ENCODE measurements at regions not wholly inside any gene's neighbourhood (a gene's known extent, or its start where the extent isn't known, plus 50 kb on each side); places are given as distances from the start of the nearest gene placed in this dataset.

DNA sequence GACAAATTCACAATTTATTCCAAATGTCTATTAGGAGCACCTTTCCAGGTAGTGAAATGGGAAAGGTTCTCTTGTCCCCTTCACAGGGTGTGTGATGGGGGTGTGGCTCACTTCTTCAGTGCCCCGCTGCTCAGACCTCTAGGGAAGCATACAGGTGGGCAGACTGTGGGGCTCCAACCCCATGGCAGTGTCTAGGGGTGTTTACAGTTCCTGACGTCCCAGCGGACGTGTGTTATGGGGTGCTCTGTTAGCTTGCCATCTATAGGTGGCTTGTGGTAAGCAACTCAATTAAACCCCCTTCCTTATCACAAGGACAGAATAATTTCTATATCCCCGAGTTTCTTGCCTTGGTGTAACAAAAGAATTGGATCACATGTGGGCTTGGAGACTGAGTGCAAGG is 67.4 kb upstream of the SPINK5 start:
- no peak overlapping the region for H3K4me3 Mint-ChIP-seq (ENCODE audit: unreplicated experiment)
- no peak overlapping the region for H2AFZ ChIP-seq (ENCODE audit: low read depth, low read length)
- peaks cover 7% of the 10 kb centered on the region for H3K9me3 ChIP-seq (ENCODE audit: insufficient read depth, low read depth, low read length)
- FAIRE-seq, result no peak
- H3K4me1 ChIP-seq (ENCODE audit: insufficient read depth, low read length), result no peaks in the 10 kb centered on the region
- H3K79me2 ChIP-seq (ENCODE audit: insufficient read depth, low read length), result no peaks in the 10 kb centered on the region
- H3K4me1 Mint-ChIP-seq (ENCODE audit: low read depth, unreplicated experiment), result no peaks in the 10 kb centered on the region
- no peaks in the 10 kb centered on the region for H3K36me3 Mint-ChIP-seq (ENCODE audit: low read depth, unreplicated experiment)
- no peaks in the 10 kb centered on the region for H3K27me3 Mint-ChIP-seq (ENCODE audit: low read depth, unreplicated experiment)
- H3K27ac ChIP-seq (ENCODE audit: low read depth, low read length), result no peak overlapping the region
- no peak overlapping the region for H3K4me3 ChIP-seq (ENCODE audit: insufficient read depth, low read depth, low read length)
- no peak overlapping the region for H3K27ac Mint-ChIP-seq (ENCODE audit: unreplicated experiment)
- no peak for DNase-seq (ENCODE audit: low read depth)
- no peaks in the 10 kb centered on the region for H4K20me1 ChIP-seq (ENCODE audit: insufficient read depth, low read length)
- H3K36me3 ChIP-seq (ENCODE audit: insufficient read depth, low read length), result no peaks in the 10 kb centered on the region
- H3K9me3 Mint-ChIP-seq (ENCODE audit: unreplicated experiment), result peaks cover 11% of the 10 kb centered on the region
- TF ChIP-seq EZH2 (IDR thresholded peaks at IDR 0.05; ENCODE audit: insufficient read depth, low read length), result no peak
- TF ChIP-seq, protein P1, sequence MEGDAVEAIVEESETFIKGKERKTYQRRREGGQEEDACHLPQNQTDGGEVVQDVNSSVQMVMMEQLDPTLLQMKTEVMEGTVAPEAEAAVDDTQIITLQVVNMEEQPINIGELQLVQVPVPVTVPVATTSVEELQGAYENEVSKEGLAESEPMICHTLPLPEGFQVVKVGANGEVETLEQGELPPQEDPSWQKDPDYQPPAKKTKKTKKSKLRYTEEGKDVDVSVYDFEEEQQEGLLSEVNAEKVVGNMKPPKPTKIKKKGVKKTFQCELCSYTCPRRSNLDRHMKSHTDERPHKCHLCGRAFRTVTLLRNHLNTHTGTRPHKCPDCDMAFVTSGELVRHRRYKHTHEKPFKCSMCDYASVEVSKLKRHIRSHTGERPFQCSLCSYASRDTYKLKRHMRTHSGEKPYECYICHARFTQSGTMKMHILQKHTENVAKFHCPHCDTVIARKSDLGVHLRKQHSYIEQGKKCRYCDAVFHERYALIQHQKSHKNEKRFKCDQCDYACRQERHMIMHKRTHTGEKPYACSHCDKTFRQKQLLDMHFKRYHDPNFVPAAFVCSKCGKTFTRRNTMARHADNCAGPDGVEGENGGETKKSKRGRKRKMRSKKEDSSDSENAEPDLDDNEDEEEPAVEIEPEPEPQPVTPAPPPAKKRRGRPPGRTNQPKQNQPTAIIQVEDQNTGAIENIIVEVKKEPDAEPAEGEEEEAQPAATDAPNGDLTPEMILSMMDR (IDR thresholded peaks at IDR 0.05; ENCODE audit: insufficient read depth, low read depth, low read length), result no peak
- H3K27me3 ChIP-seq (ENCODE audit: insufficient read depth, low read length), result no peaks in the 10 kb centered on the region
- H3K4me2 ChIP-seq (ENCODE audit: low read length), result no peak overlapping the region
- no peak overlapping the region for H3K9ac ChIP-seq (ENCODE audit: low read length)

DNA sequence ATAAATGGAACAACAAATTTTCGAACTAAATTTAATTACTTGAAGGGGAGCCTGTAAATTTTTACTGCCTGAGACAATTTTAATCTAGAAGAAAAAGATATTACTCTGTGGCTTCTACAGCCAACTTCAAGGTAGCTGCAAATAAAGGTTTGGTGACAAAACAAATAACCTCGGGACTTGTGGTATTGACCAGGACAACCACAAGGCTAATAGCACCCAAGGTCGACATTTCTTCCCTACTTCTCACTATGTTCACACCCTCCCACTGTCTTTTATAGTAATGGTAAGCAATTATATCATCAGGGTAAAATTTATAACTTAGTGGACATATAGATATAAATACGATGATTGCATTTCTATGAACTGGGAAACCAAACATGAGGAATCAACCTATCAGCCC is 67.9 kb upstream of the SPINK5 start:
- H4K20me1 ChIP-seq (ENCODE audit: insufficient read depth, low read length), result no peaks in the 10 kb centered on the region
- no peaks in the 10 kb centered on the region for H3K27me3 ChIP-seq (ENCODE audit: insufficient read depth, low read length)
- Mint-ChIP-seq H3K27me3 (ENCODE audit: low read depth, unreplicated experiment) (no peaks in the 10 kb centered on the region), H3K4me3 (ENCODE audit: unreplicated experiment) (no peak overlapping the region), H3K9me3 (ENCODE audit: unreplicated experiment) (peaks cover 6% of the 10 kb centered on the region), H3K27ac (ENCODE audit: unreplicated experiment) (no peak overlapping the region), H3K36me3 (ENCODE audit: low read depth, unreplicated experiment) (no peaks in the 10 kb centered on the region), H3K4me1 (ENCODE audit: low read depth, unreplicated experiment) (no peaks in the 10 kb centered on the region)
- H3K27ac ChIP-seq (ENCODE audit: low read depth, low read length), result no peak overlapping the region
- no peak overlapping the region for H3K4me3 ChIP-seq (ENCODE audit: insufficient read depth, low read depth, low read length)
- H3K9me3 ChIP-seq (ENCODE audit: insufficient read depth, low read depth, low read length), result peaks cover 4% of the 10 kb centered on the region
- FAIRE-seq, result no peak
- no peaks in the 10 kb centered on the region for H3K36me3 ChIP-seq (ENCODE audit: insufficient read depth, low read length)
- H3K9ac ChIP-seq (ENCODE audit: low read length), result no peak overlapping the region
- H3K4me2 ChIP-seq (ENCODE audit: low read length), result no peak overlapping the region
- no peak overlapping the region for H2AFZ ChIP-seq (ENCODE audit: low read depth, low read length)
- no peaks in the 10 kb centered on the region for H3K79me2 ChIP-seq (ENCODE audit: insufficient read depth, low read length)
- no peak for DNase-seq (ENCODE audit: low read depth)
- TF ChIP-seq EZH2 (IDR thresholded peaks at IDR 0.05; ENCODE audit: insufficient read depth, low read length), result no peak
- TF ChIP-seq, protein P1 (IDR thresholded peaks at IDR 0.05; ENCODE audit: insufficient read depth, low read depth, low read length), result no peak
- no peaks in the 10 kb centered on the region for H3K4me1 ChIP-seq (ENCODE audit: insufficient read depth, low read length)

DNA sequence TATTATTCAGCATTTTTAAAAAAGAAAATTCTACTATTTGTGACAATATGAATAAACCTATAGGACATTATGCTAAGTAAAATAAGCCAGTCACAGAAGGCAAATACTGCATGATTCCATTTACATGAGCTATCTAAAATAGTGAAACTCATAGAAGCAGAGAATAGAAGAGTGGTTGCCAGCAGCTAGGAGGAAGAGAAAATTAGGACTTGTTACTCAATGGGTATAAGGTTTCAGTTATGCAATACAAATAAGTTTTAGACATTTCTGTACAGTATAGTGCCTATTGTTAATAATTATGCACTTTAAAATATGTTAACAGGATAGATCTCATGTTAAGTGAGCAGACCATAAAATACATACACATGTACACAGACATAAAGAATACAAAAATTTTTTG is 73.8 kb upstream of the SPINK5 start:
- FAIRE-seq, result no peak
- no peaks in the 10 kb centered on the region for H3K9me3 Mint-ChIP-seq (ENCODE audit: unreplicated experiment)
- no peaks in the 10 kb centered on the region for H3K27me3 Mint-ChIP-seq (ENCODE audit: low read depth, unreplicated experiment)
- Histone ChIP-seq H3K4me1 (ENCODE audit: insufficient read depth, low read length) (no peaks in the 10 kb centered on the region), H2AFZ (ENCODE audit: low read depth, low read length) (no peak overlapping the region), H3K79me2 (ENCODE audit: insufficient read depth, low read length) (no peaks in the 10 kb centered on the region), H3K27ac (ENCODE audit: low read depth, low read length) (no peak overlapping the region), H3K4me3 (ENCODE audit: insufficient read depth, low read depth, low read length) (no peak overlapping the region), H4K20me1 (ENCODE audit: insufficient read depth, low read length) (no peaks in the 10 kb centered on the region), H3K9ac (ENCODE audit: low read length) (no peak overlapping the region), H3K36me3 (ENCODE audit: insufficient read depth, low read length) (no peaks in the 10 kb centered on the region), H3K27me3 (ENCODE audit: insufficient read depth, low read length) (no peaks in the 10 kb centered on the region), H3K4me2 (ENCODE audit: low read length) (no peak overlapping the region), H3K9me3 (ENCODE audit: insufficient read depth, low read depth, low read length) (no peaks in the 10 kb centered on the region)
- H3K4me1 Mint-ChIP-seq (ENCODE audit: low read depth, unreplicated experiment), result no peaks in the 10 kb centered on the region
- no peak for DNase-seq (ENCODE audit: low read depth)
- H3K27ac Mint-ChIP-seq (ENCODE audit: unreplicated experiment), result no peak overlapping the region
- no peaks in the 10 kb centered on the region for H3K36me3 Mint-ChIP-seq (ENCODE audit: low read depth, unreplicated experiment)
- no peak for TF ChIP-seq EZH2 (IDR thresholded peaks at IDR 0.05; ENCODE audit: insufficient read depth, low read length)
- TF ChIP-seq, protein P1 (IDR thresholded peaks at IDR 0.05; ENCODE audit: insufficient read depth, low read depth, low read length), result no peak
- H3K4me3 Mint-ChIP-seq (ENCODE audit: unreplicated experiment), result no peak overlapping the region

All from astrocyte (in vitro differentiated cells and primary cell).